Neuronal stem cell (in vitro differentiated cells): ENCODE measurements at regions not wholly inside any gene's neighbourhood (a gene's known extent, or its start where the extent isn't known, plus 50 kb on each side); places are given as distances from the start of the nearest gene placed in this dataset.

Experiments used
- DNase-seq: peaks from one replicate; pipeline ENCODE4 v3.0.0-alpha.2; 2013; ENCODE audit warnings: low spot score
- H2AFZ ChIP-seq: one replicate; pipeline ENCODE4 v1.6.1; 2013; ENCODE audit warnings: mild to moderate bottlenecking, low read length, inconsistent platforms
- H2AK5ac ChIP-seq: 2 replicates; pipeline ENCODE4 v1.6.1; 2013; ENCODE audit warnings: low read depth, mild to moderate bottlenecking, inconsistent platforms, low read length, moderate library complexity, mixed read lengths
- H2BK120ac ChIP-seq: 2 replicates; pipeline ENCODE4 v1.6.1; 2013; ENCODE audit warnings: low read depth, mild to moderate bottlenecking, inconsistent platforms, low read length, moderate library complexity, mixed read lengths
- H2BK12ac ChIP-seq: one replicate; pipeline ENCODE4 v1.6.1; 2013; ENCODE audit warnings: low read length, inconsistent platforms
- H2BK15ac ChIP-seq: 2 replicates; pipeline ENCODE4 v1.6.1; 2013; ENCODE audit warnings: mild to moderate bottlenecking, low read length, inconsistent platforms, mixed read lengths
- H2BK5ac ChIP-seq: one replicate; pipeline ENCODE4 v1.6.1; 2013; ENCODE audit warnings: inconsistent platforms, mild to moderate bottlenecking, low read length, moderate library complexity
- H3K14ac ChIP-seq: one replicate; pipeline ENCODE4 v1.6.1; 2013; ENCODE audit warnings: low read length, inconsistent platforms
- H3K18ac ChIP-seq: 2 replicates; pipeline ENCODE4 v1.6.1; 2013; ENCODE audit warnings: low read length, inconsistent platforms
- H3K23ac ChIP-seq: 2 replicates; pipeline ENCODE4 v1.6.1; 2013; ENCODE audit warnings: low read depth, mild to moderate bottlenecking, mixed read lengths, low read length, inconsistent platforms; ENCODE audit not compliant: poor library complexity
- H3K27ac ChIP-seq: replicated peaks from 3 replicates; pipeline ENCODE4 v1.5.1; 2013; ENCODE audit warnings: low read length, inconsistent platforms
- H3K27me3 ChIP-seq, 3 experiments: 2 replicates each; pipeline ENCODE4 v1.6.1; 2013; ENCODE audit warnings: low read length in 3 of 3, mild to moderate bottlenecking in 2 of 3, inconsistent platforms in 1 of 3, low read depth in 1 of 3, mixed read lengths in 1 of 3, moderate library complexity in 1 of 3; ENCODE audit not compliant: control insufficient read depth in 3 of 3, insufficient read depth in 3 of 3
- H3K36me3 ChIP-seq, 2 donors: replicated peaks in 1 of 2; 2 replicates each; pipeline ENCODE4 v1.6.1; 2013; ENCODE audit warnings: low read length in 2 of 2; ENCODE audit not compliant: control insufficient read depth in 2 of 2, insufficient read depth in 2 of 2
- H3K4ac ChIP-seq: 2 replicates; pipeline ENCODE4 v1.6.1; 2013; ENCODE audit warnings: inconsistent platforms, mild to moderate bottlenecking, low read length, moderate library complexity
- H3K4me1 ChIP-seq, 2 donors: 1 replicate in 1 of 2; 2 replicates in 1 of 2; pipeline ENCODE4 v1.6.1; 2013; ENCODE audit warnings: low read length in 2 of 2, low read depth in 1 of 2; ENCODE audit not compliant: control insufficient read depth in 2 of 2, insufficient read depth in 1 of 2
- H3K4me2 ChIP-seq: one replicate; pipeline ENCODE4 v1.6.1; 2013; ENCODE audit warnings: mild to moderate bottlenecking, low read length, inconsistent platforms; ENCODE audit not compliant: insufficient read depth, poor library complexity, severe bottlenecking
- H3K4me3 ChIP-seq, 2 donors: 2 replicates each; pipeline ENCODE4 v1.5.1; 2013; ENCODE audit warnings: low read length in 2 of 2, mild to moderate bottlenecking in 2 of 2, inconsistent platforms in 1 of 2, moderate library complexity in 1 of 2
- H3K79me1 ChIP-seq: one replicate; pipeline ENCODE4 v1.6.1; 2013; ENCODE audit warnings: low read depth, mild to moderate bottlenecking, inconsistent platforms, low read length, moderate library complexity
- H3K9ac ChIP-seq: one replicate; pipeline ENCODE4 v1.6.1; 2013; ENCODE audit warnings: mild to moderate bottlenecking, low read depth, low read length, inconsistent platforms; ENCODE audit not compliant: poor library complexity
- H3K9me3 ChIP-seq, 2 donors: replicated peaks in 1 of 2; 2 replicates each; pipeline versions ENCODE3 to v1.6.1; 2013; ENCODE audit warnings: low read length in 2 of 2, mild to moderate bottlenecking in 2 of 2, inconsistent platforms in 1 of 2, low read depth in 1 of 2, mixed read lengths in 1 of 2, moderate library complexity in 1 of 2; ENCODE audit not compliant: control insufficient read depth in 2 of 2, insufficient read depth in 1 of 2
- H4K8ac ChIP-seq: one replicate; pipeline ENCODE4 v1.6.1; 2013; ENCODE audit warnings: low read depth, mild to moderate bottlenecking, inconsistent platforms, low read length, moderate library complexity
- H4K91ac ChIP-seq: one replicate; pipeline ENCODE4 v1.6.1; 2013; ENCODE audit warnings: low read length, low read depth, mild to moderate bottlenecking, inconsistent platforms; ENCODE audit not compliant: poor library complexity
- WGBS, 2 donors: extraction: QIAGEN DNeasy Blood & Tissue Kit; methylation state at CpG; one replicate each; pipeline ENCODE4 v1.1.7; 2013; ENCODE audit warnings: missing lambda C conversion rate in 2 of 2, mixed read lengths in 1 of 2; ENCODE audit not compliant: insufficient read length in 2 of 2, insufficient replicate concordance in 1 of 2; ENCODE audit errors: extremely low coverage in 2 of 2; 5-methylcytosine and 5-hydroxymethylcytosine counted together

DNA sequence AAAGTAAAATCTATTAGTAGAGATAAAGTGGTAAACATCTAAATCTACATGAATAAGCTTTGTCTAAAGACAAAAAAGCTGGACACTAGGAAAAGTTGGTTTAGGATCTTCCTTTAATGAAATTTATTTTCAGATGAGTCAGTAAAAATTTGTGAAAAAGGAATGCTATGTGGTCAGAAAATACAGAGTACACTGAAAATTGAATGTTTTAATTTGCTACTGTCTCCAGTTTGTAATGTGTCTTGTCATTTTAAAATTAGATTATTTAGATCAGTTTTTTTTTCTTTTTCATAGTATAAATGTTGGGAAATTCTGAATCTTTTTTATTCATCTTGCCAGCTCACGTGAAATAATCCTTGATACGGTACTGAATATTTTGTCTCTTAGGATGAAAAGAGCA is 56.9 kb downstream of the SLITRK6 start:
- H3K4me3 ChIP-seq: no peak overlapping the region
- no peak overlapping the region for H2BK15ac ChIP-seq
- no peaks in the 10 kb centered on the region for H3K27me3 ChIP-seq
- no peak overlapping the region for H3K18ac ChIP-seq
- no peak overlapping the region for H2BK120ac ChIP-seq
- H3K36me3 ChIP-seq: no peaks in the 10 kb centered on the region
- H2AK5ac ChIP-seq: no peak overlapping the region
- H2AFZ ChIP-seq: no peak overlapping the region
- no peaks in the 10 kb centered on the region for H3K79me1 ChIP-seq
- H2BK5ac ChIP-seq: no peak overlapping the region
- H4K8ac ChIP-seq: no peak overlapping the region
- WGBS, 2 donors: no CpG with 5 or more reads among the region's 2 CpGs
- no peak overlapping the region for H3K4me2 ChIP-seq
- H3K4ac ChIP-seq: no peak overlapping the region
- no peak overlapping the region for H3K23ac ChIP-seq
- no peak overlapping the region for H2BK12ac ChIP-seq
- H3K14ac ChIP-seq: no peak overlapping the region
- H3K27ac ChIP-seq: no peak overlapping the region
- H4K91ac ChIP-seq: no peak overlapping the region
- no peak overlapping the region for H3K9ac ChIP-seq
- no peaks in the 10 kb centered on the region for H3K9me3 ChIP-seq
- no peak for DNase-seq
- H3K4me1 ChIP-seq: no peaks in the 10 kb centered on the region

DNA sequence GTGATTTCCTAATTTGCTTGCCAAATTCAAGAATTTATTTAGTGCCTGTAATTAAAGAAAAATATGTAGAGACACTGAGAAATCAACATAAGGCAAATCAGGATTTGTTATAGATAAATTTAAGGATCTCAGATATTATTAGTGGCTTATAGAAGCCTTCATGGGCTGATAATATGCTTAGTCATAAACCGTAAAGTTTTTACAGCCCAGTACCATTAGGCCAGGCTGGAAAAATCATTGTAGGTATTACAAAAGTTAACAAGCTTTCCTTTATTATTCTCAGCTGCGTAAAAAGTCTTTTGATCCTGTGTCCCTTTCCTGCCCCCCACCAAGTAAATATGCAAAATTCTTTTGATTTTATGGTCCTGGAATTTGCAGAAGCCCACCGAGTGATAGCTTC is 58.2 kb downstream of the SLITRK6 start:
- WGBS, 2 donors: no CpG with 5 or more reads among the region's 3 CpGs
- DNase-seq: no peak
- H3K27ac ChIP-seq: no peak overlapping the region

DNA sequence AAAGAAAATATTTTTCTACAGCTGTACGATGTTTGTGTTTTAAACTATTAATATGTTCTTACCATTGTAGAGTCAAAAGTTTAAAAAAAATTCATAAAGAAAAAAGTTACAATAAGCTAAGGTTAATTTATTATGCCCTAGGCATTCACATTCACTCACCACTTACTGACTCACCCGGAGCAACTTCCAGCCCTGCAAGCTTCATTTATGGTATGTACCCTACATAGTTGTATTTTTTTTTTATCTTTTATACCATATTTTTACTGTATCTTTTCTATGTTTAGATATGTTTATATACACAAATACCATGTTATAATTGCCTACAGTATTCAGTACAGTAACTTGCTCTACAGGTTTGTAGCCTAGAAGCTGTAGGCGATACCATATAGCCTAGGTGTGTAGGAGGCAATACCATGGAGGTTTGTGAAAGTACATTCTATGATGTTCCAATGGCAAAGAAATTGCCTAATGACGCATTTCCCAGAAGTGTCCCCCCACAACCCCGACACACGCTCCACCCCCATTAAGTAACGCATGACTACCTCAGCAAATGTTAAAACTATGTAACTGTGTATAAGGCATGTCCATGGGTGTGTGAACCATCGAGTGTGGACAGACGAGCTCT is 60.4 kb downstream of the SLITRK6 start:
- Histone ChIP-seq H2AFZ (no peak overlapping the region), H3K4me2 (no peak overlapping the region), H2AK5ac (no peak overlapping the region), H3K4ac (no peak overlapping the region), H2BK12ac (no peak overlapping the region), H3K14ac (no peak overlapping the region), H3K27me3 (no peaks in the 10 kb centered on the region), H3K79me1 (no peaks in the 10 kb centered on the region), H3K4me3 (no peak overlapping the region), H3K18ac (no peak overlapping the region), H4K8ac (no peak overlapping the region), H4K91ac (no peak overlapping the region), H3K9me3 (no peaks in the 10 kb centered on the region), H2BK5ac (no peak overlapping the region), H3K27ac (no peak overlapping the region), H3K4me1 (no peaks in the 10 kb centered on the region), H2BK15ac (no peak overlapping the region), H3K9ac (no peak overlapping the region), H2BK120ac (no peak overlapping the region), H3K36me3 (no peaks in the 10 kb centered on the region), H3K23ac (no peak overlapping the region)
- no peak for DNase-seq
- WGBS, 2 donors: no CpG with 5 or more reads among the region's 9 CpGs

More for the DNA sequence above, 58.2 kb downstream of the SLITRK6 start:
- Histone ChIP-seq H2BK5ac (no peak overlapping the region), H3K36me3 (no peaks in the 10 kb centered on the region), H2BK120ac (no peak overlapping the region), H2AK5ac (no peak overlapping the region), H3K14ac (no peak overlapping the region), H4K8ac (no peak overlapping the region), H2BK15ac (no peak overlapping the region), H2AFZ (no peak overlapping the region), H2BK12ac (no peak overlapping the region), H3K9ac (no peak overlapping the region), H3K4me2 (no peak overlapping the region), H3K18ac (no peak overlapping the region), H4K91ac (no peak overlapping the region), H3K4me1 (no peaks in the 10 kb centered on the region), H3K9me3 (no peaks in the 10 kb centered on the region), H3K4me3 (no peak overlapping the region), H3K27me3 (no peaks in the 10 kb centered on the region), H3K79me1 (no peaks in the 10 kb centered on the region), H3K4ac (no peak overlapping the region), H3K23ac (no peak overlapping the region)

DNA sequence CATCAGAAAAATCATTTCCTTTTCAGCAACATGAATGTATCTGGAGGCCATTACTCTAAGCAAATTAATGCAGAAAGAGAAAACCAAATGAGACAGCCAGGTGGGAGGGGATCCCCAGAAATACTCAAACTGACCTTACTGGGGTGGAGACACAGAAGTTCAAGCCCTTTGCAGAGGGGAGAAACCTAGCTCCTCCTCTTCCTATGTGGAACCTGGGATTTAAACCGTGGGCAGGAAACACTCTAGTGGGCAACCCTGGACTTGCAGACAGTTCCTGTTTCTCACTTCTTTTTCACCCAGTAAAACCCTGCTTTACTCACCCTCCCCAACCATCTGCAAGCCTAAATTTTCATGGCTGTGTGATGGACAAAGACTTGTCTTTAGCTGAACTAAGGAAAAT is 61.3 kb downstream of the SLITRK6 start:
- H3K9me3 ChIP-seq: no peaks in the 10 kb centered on the region
- WGBS, 2 donors: no CpG with 5 or more reads among the region's 1 CpG
- no peak overlapping the region for H2AFZ ChIP-seq
- no peak overlapping the region for H3K4me2 ChIP-seq
- no peaks in the 10 kb centered on the region for H3K79me1 ChIP-seq
- no peak overlapping the region for H4K91ac ChIP-seq
- H3K36me3 ChIP-seq: no peaks in the 10 kb centered on the region
- H2BK120ac ChIP-seq: no peak overlapping the region
- no peak overlapping the region for H3K18ac ChIP-seq
- no peak for DNase-seq
- H2BK12ac ChIP-seq: no peak overlapping the region
- H2BK15ac ChIP-seq: no peak overlapping the region
- H3K27me3 ChIP-seq: no peaks in the 10 kb centered on the region
- H4K8ac ChIP-seq: no peak overlapping the region
- no peak overlapping the region for H3K27ac ChIP-seq
- H2BK5ac ChIP-seq: no peak overlapping the region
- H2AK5ac ChIP-seq: no peak overlapping the region
- no peak overlapping the region for H3K9ac ChIP-seq
- no peak overlapping the region for H3K23ac ChIP-seq
- no peak overlapping the region for H3K4me3 ChIP-seq
- H3K14ac ChIP-seq: no peak overlapping the region
- no peak overlapping the region for H3K4ac ChIP-seq
- no peaks in the 10 kb centered on the region for H3K4me1 ChIP-seq
